Skeletal muscle tissue (tissue), 3 donors: ENCODE measurements at regions not wholly inside any gene's neighbourhood (a gene's known extent, or its start where the extent isn't known, plus 50 kb on each side); places are given as distances from the start of the nearest gene placed in this dataset.

Experiments
- H3K27ac ChIP-seq: one replicate; pipeline ENCODE4 v1.7.0; 2013; ENCODE audit warnings: mild to moderate bottlenecking, low read depth, low read length, inconsistent platforms
- H3K27me3 ChIP-seq, 3 donors: one replicate each; pipeline ENCODE4 v1.7.0; 2013; ENCODE audit warnings: low read length in 3 of 3; ENCODE audit not compliant: control insufficient read depth in 3 of 3, insufficient read depth in 3 of 3
- H3K36me3 ChIP-seq, 3 donors: one replicate each; pipeline ENCODE4 v1.7.0; 2013; ENCODE audit warnings: low read length in 3 of 3; ENCODE audit not compliant: control insufficient read depth in 3 of 3, insufficient read depth in 3 of 3
- H3K4me1 ChIP-seq, 3 donors: one replicate each; pipeline ENCODE4 v1.7.0; 2013; ENCODE audit warnings: low read length in 3 of 3, mild to moderate bottlenecking in 3 of 3; ENCODE audit not compliant: control insufficient read depth in 3 of 3, insufficient read depth in 3 of 3
- H3K4me3 ChIP-seq, 3 donors: one replicate each; pipeline ENCODE4 v1.7.0; 2013; ENCODE audit warnings: low read length in 3 of 3
- H3K9ac ChIP-seq, 3 donors: one replicate each; pipeline ENCODE4 v1.7.0; 2013; ENCODE audit warnings: low read length in 3 of 3, mild to moderate bottlenecking in 3 of 3, moderate library complexity in 2 of 3, low read depth in 1 of 3
- H3K9me3 ChIP-seq, 3 donors: one replicate each; pipeline ENCODE4 v1.7.0; 2013; ENCODE audit warnings: low read length in 3 of 3; ENCODE audit not compliant: control insufficient read depth in 3 of 3
- donor health status: Osteomylitis.

DNA sequence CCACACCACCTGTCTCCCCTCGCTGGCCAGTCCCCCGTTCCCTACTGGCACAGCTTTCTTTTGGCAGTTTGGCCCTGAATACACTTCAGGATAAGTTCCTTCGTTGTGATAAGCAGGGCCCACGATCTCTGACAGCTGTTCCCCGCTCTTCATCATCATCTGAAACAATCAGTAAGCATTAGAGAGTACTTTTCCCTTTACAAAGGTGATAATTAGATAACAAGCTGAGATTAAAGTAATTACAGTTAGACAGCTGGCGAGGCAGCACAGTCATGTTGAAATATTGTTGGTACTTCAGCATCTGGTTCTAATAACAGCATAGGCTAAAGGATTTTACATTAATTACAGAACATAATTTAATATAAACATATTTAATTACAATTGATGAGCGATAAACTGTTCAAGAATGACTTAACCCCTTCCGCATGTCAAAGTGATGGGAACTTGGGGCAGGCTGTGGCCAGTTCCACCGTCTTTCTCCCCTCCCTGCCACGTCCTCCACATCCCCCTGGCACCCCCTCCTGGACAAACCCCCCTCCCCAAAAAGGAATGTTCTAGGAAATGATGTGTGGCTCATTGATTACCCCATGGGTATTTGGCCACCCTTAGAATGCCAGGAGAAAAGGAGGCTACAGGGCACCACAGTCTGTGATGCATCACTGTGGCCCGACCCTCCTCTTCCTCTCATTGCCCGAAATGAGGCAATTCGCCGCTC is 134.9 kb downstream of the RCN1 start:
- H3K9ac ChIP-seq = no peak overlapping the region
- H3K36me3 ChIP-seq = no peaks in the 10 kb centered on the region
- peaks cover 0 to 4% (median 2%) of the 10 kb centered on the region in 3 donors for H3K27me3 ChIP-seq
- no peak overlapping the region for H3K4me3 ChIP-seq
- H3K4me1 ChIP-seq = no peaks in the 10 kb centered on the region
- H3K9me3 ChIP-seq = no peaks in the 10 kb centered on the region
- no peak overlapping the region for H3K27ac ChIP-seq

DNA sequence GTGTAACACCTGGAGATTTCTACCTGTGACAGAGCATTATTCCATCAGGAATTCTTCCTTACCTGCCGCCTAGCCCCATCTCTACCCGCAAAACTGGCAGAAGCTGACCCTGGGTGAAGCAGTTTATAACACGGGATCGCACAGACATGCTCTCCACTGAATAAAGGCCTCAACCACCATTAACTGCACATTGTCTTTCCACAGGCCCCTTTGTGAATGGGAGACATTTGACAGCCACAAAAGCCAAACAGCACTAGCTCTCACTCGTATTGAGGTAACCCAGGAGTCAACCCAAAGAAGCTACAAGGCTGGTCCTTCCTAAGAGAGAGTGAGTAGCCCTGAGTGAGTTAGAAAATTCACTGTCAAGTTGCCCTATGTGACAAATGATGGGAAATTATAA is 135.6 kb downstream of the RCN1 start:
- Histone ChIP-seq H3K4me1 (no peaks in the 10 kb centered on the region), H3K27me3 (peaks cover 0 to 4% (median 2%) of the 10 kb centered on the region in 3 donors), H3K36me3 (no peaks in the 10 kb centered on the region), H3K9ac (no peak overlapping the region), H3K27ac (no peak overlapping the region), H3K4me3 (no peak overlapping the region), H3K9me3 (no peaks in the 10 kb centered on the region)

DNA sequence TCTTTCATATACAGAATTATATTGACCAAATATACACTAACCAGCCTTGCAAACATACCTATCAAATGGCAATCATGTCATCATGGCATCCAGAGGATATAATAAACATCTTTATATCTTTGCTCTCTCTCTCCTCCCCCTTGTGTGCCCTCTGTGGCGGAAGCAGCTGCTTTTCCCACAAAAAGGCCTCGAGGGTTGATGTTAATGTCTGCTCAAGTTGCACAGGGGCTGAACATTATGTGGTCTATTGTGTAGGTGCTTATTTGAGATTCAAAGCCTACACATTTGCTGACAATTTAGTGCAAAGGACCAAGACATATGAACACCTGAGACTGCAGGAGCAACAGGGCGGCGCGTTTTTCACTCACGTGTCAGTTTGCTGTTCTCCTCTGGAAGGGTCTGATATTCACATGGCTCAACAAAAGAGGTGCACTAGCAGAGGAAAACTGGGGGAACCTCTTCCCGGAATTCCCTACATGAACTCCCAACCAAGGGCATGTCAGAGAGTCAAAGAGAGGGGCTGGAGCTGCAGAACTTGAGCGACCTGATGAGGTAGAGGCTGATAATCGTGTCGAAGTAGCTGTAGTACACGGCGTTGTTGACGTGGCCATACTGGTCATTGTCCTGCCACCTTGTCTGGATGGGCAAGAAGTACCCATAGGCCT is 138.8 kb downstream of the RCN1 start:
- Histone ChIP-seq H3K9ac (no peak overlapping the region), H3K27me3 (peaks cover 0 to 2% (median 0%) of the 10 kb centered on the region in 3 donors), H3K27ac (no peak overlapping the region), H3K36me3 (no peaks in the 10 kb centered on the region), H3K4me1 (no peaks in the 10 kb centered on the region), H3K9me3 (no peaks in the 10 kb centered on the region), H3K4me3 (no peak overlapping the region)

DNA sequence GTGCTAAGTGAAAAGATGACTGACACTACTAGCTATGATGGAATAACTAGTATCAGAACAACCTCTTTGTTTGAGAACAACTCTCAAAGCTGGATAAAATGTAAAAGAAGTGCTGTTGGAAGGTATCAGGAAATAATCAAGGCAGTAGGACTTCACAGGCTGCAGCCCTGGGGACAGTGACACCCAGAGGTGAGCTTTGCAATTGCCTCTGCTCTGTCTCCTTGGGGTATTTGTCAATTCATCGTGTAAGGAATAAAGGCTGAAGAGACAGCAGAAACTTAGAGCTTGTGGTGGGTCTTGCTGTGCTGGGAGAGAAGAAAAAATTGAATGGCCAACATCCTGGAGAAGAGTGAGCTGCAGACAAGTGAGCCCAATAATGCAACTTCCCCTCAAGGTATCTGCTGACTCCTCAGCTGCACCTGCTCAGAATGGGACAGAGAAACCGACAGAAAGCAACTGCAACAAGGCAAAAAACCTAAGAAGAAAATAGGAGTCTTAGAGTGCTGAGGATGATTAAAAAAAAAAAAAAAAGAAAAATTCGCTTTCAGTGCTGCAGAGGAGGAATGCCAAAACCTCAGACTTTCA is 141.1 kb downstream of the RCN1 start:
- no peaks in the 10 kb centered on the region for H3K27me3 ChIP-seq
- H3K36me3 ChIP-seq = no peaks in the 10 kb centered on the region
- H3K4me3 ChIP-seq = no peak overlapping the region
- H3K4me1 ChIP-seq = no peaks in the 10 kb centered on the region
- H3K27ac ChIP-seq = no peak overlapping the region
- H3K9me3 ChIP-seq = no peaks in the 10 kb centered on the region
- no peak overlapping the region for H3K9ac ChIP-seq

DNA sequence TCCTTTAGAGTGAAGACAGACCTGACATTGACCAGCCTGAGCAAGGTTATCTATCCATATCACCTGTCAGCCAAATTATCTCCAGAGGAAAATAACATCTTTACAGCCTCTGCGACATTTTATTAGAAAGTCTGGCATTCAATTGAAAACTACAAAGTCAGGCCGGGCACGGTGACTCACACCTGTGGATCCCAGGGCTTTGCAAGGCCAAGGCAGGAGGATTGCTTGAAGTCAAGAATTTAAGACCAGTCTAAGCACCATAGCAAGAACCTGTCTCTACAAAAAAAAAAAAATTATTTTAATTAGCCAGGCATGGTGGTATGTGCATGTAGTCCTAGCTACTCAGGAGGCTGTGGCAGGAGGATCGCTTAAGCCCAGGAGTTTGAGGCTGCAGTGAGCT is 141.6 kb downstream of the RCN1 start:
- no peaks in the 10 kb centered on the region for H3K27me3 ChIP-seq
- no peaks in the 10 kb centered on the region for H3K9me3 ChIP-seq
- no peaks in the 10 kb centered on the region for H3K4me1 ChIP-seq
- no peak overlapping the region for H3K27ac ChIP-seq
- H3K4me3 ChIP-seq = no peak overlapping the region
- H3K9ac ChIP-seq = no peak overlapping the region
- H3K36me3 ChIP-seq = no peaks in the 10 kb centered on the region

DNA sequence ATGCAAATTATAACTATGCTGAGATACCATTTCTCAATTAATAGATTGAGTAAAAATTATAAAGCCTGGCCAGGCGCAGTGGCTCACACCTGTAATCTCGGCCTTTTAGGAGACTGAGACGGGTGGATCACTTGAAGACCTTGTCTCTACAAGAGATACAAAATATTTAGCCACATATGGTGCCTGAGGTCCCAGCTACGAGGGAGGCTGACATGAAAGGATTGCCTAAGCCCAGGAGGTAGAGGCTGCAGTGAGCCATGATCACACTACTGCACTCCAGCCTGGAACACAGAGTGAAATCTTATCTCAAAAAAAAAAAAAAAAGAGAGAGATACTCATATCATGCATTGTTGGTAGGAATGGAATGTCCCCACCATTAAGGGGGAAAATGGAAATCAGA is 142.4 kb downstream of the RCN1 start:
- no peaks in the 10 kb centered on the region for H3K36me3 ChIP-seq
- H3K4me3 ChIP-seq = no peak overlapping the region
- H3K9me3 ChIP-seq = no peaks in the 10 kb centered on the region
- no peaks in the 10 kb centered on the region for H3K4me1 ChIP-seq
- no peaks in the 10 kb centered on the region for H3K27me3 ChIP-seq
- no peak overlapping the region for H3K27ac ChIP-seq
- no peak overlapping the region for H3K9ac ChIP-seq

DNA sequence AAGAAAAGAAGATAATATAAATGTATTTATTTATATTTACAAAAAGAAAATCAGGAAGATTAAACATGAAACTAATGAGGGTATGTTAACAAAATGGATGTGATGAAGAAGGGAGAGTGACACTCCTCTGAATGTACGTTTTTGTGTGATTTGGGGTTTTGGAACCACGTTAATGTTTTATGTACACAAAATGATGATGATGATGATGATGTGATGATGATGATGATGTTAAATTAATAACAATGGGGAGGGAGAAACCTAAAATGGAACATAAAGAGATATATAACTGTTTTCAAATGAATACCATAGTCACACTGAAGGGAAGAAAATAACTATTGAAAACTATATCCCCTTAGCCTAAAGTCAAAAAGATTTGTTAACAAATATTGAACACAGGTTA is 143.1 kb downstream of the RCN1 start:
- Histone ChIP-seq H3K9me3 (no peaks in the 10 kb centered on the region), H3K4me3 (no peak overlapping the region), H3K27ac (no peak overlapping the region), H3K4me1 (no peaks in the 10 kb centered on the region), H3K36me3 (no peaks in the 10 kb centered on the region), H3K27me3 (no peaks in the 10 kb centered on the region), H3K9ac (no peak overlapping the region)

DNA sequence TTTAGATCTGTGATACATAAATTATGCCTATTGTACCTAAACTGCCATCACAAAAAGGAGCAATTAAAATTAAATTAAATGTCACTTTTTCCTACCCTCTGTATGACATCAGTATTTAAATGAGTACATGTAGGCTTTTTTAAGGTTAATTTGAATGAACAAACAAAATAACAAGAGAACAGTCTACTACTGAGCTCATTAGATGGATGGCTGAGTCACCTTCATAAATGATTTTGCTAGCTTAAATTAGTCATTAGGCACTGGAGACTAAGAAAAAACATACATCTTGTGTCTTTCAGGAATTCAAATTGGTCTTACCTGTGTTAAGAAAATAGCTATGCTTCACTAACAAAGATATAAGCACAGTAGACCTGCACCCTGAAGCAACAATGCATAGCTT is 153.6 kb downstream of the RCN1 start:
- Histone ChIP-seq H3K27ac (no peak overlapping the region), H3K36me3 (no peaks in the 10 kb centered on the region), H3K9me3 (no peaks in the 10 kb centered on the region), H3K4me3 (no peak overlapping the region), H3K4me1 (no peaks in the 10 kb centered on the region), H3K27me3 (no peaks in the 10 kb centered on the region), H3K9ac (no peak overlapping the region)

DNA sequence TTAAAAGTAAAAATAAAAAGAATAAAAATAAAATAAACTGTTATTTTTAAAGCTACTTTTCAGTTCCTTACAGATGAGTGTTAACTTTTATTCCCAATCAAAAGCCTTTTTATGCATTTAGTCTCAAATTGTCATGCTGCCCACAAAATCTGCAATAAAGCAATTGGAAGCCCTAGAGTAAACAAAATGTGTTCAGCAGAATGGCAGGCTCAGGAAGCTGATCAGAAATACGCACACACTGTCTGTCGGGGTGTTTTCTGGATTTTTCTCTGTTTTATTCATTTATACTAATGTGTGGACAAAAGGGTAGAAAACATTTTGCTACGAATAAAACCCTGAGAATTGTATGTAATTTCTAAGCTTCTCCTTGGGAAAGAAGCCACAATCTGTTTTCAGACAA is 162.8 kb downstream of the RCN1 start:
- no peaks in the 10 kb centered on the region for H3K9me3 ChIP-seq
- H3K27ac ChIP-seq = no peak overlapping the region
- no peak overlapping the region for H3K9ac ChIP-seq
- H3K36me3 ChIP-seq = no peaks in the 10 kb centered on the region
- H3K27me3 ChIP-seq = no peaks in the 10 kb centered on the region
- no peaks in the 10 kb centered on the region for H3K4me1 ChIP-seq
- no peak overlapping the region for H3K4me3 ChIP-seq

DNA sequence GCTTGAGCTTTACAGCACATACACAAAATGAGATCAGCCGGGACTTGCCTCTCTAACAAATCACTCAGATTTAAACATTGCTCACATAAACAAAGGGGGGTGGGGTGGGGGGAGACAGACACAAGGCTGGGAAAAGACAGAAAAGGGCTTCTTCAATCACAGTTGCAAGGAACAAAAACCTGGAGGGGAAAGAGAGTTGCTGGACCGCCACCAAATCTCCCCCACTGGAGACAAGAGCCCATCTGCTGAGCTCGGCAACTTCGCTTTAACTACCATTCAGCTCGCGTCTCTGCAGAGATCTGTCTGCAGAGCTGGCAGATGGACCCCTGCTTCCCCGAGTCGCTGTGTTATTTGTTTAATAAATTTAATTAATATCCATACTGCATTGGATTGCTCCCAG is 165.0 kb downstream of the RCN1 start:
- no peaks in the 10 kb centered on the region for H3K27me3 ChIP-seq
- no peaks in the 10 kb centered on the region for H3K36me3 ChIP-seq
- no peak overlapping the region for H3K27ac ChIP-seq
- H3K4me3 ChIP-seq = no peak overlapping the region
- no peaks in the 10 kb centered on the region for H3K4me1 ChIP-seq
- no peaks in the 10 kb centered on the region for H3K9me3 ChIP-seq
- H3K9ac ChIP-seq = no peak overlapping the region
